H9 (cell line): ENCODE measurements at regions not wholly inside any gene's neighbourhood (a gene's known extent, or its start where the extent isn't known, plus 50 kb on each side); places are given as distances from the start of the nearest gene placed in this dataset.

Experiments used
- DNase-seq: peaks from one replicate; pipeline ENCODE4 v3.0.0-alpha.2; 2017
- H2AFZ ChIP-seq: one replicate; pipeline ENCODE4 v1.6.1; 2013; ENCODE audit warnings: mild to moderate bottlenecking, low read length, control low read depth, moderate library complexity
- H2AK5ac ChIP-seq: 2 replicates; pipeline ENCODE4 v1.6.1; 2013; ENCODE audit warnings: low read length, control low read depth, mixed read lengths; ENCODE audit not compliant: insufficient read length
- H2BK120ac ChIP-seq: one replicate; pipeline ENCODE4 v1.6.1; 2013; ENCODE audit warnings: low read depth, mild to moderate bottlenecking, low read length, control low read depth, inconsistent platforms; ENCODE audit not compliant: poor library complexity, severe bottlenecking
- H2BK12ac ChIP-seq: 2 replicates; pipeline ENCODE4 v1.6.1; 2013; ENCODE audit warnings: low read length, control low read depth, mixed read lengths, low read depth; ENCODE audit not compliant: insufficient read length
- H2BK15ac ChIP-seq: 2 replicates; pipeline ENCODE4 v1.6.1; 2013; ENCODE audit warnings: low read depth, low read length, control low read depth
- H2BK20ac ChIP-seq: one replicate; pipeline ENCODE4 v1.6.1; 2013; ENCODE audit warnings: low read depth, mild to moderate bottlenecking, low read length, control low read depth, inconsistent platforms; ENCODE audit not compliant: poor library complexity, severe bottlenecking
- H2BK5ac ChIP-seq: 2 replicates; pipeline ENCODE4 v1.6.1; 2013; ENCODE audit warnings: low read length, control low read depth, mixed read lengths; ENCODE audit not compliant: insufficient read length
- H3K14ac ChIP-seq: 2 replicates; pipeline ENCODE4 v1.6.1; 2013; ENCODE audit warnings: low read length, control low read depth; ENCODE audit not compliant: insufficient read depth
- H3K18ac ChIP-seq: 2 replicates; pipeline ENCODE4 v1.6.1; 2013; ENCODE audit warnings: low read depth, mild to moderate bottlenecking, mixed read lengths, low read length, control low read depth; ENCODE audit not compliant: insufficient read length
- H3K23ac ChIP-seq: 2 replicates; pipeline ENCODE4 v1.6.1; 2013; ENCODE audit warnings: low read length, control low read depth, mixed read lengths, low read depth; ENCODE audit not compliant: insufficient read length
- H3K23me2 ChIP-seq: 2 replicates; pipeline ENCODE4 v1.6.1; 2013; ENCODE audit warnings: low read depth, mild to moderate bottlenecking, mixed read lengths, low read length, control low read depth; ENCODE audit not compliant: insufficient read length, poor library complexity, severe bottlenecking
- H3K27ac ChIP-seq: 2 replicates; pipeline ENCODE4 v1.5.1; 2013; ENCODE audit warnings: low read length, control low read depth, mixed read lengths, low read depth; ENCODE audit not compliant: insufficient read length
- H3K27me3 ChIP-seq: 2 replicates; pipeline ENCODE4 v1.6.1; 2013; ENCODE audit warnings: low read length, control low read depth, inconsistent platforms; ENCODE audit not compliant: insufficient read depth
- H3K4ac ChIP-seq: 2 replicates; pipeline ENCODE4 v1.6.1; 2013; ENCODE audit warnings: low read depth, mild to moderate bottlenecking, control low read depth, inconsistent platforms, low read length, moderate library complexity
- H3K4me1 ChIP-seq: 2 replicates; pipeline ENCODE4 v1.6.1; 2013; ENCODE audit warnings: low read length, control low read depth, inconsistent platforms; ENCODE audit not compliant: insufficient read depth
- H3K4me2 ChIP-seq: 2 replicates; pipeline ENCODE4 v1.6.1; 2013; ENCODE audit warnings: low read length, control low read depth, mixed read lengths; ENCODE audit not compliant: insufficient read length, insufficient read depth
- H3K56ac ChIP-seq: 2 replicates; pipeline ENCODE4 v1.6.1; 2013; ENCODE audit warnings: low read depth, mild to moderate bottlenecking, mixed read lengths, low read length, control low read depth; ENCODE audit not compliant: insufficient read length
- H3K79me1 ChIP-seq: 2 replicates; pipeline ENCODE4 v1.6.1; 2013; ENCODE audit warnings: low read depth, mild to moderate bottlenecking, moderate library complexity, low read length, control low read depth, inconsistent platforms; ENCODE audit not compliant: insufficient read depth, poor library complexity, severe bottlenecking
- H3K79me2 ChIP-seq: 2 replicates; pipeline ENCODE4 v1.6.1; 2013; ENCODE audit warnings: low read length, control low read depth, inconsistent platforms; ENCODE audit not compliant: insufficient read depth
- H3K9ac ChIP-seq: 2 replicates; pipeline ENCODE4 v1.6.1; 2013; ENCODE audit warnings: low read length, control low read depth, mixed read lengths; ENCODE audit not compliant: insufficient read length; ENCODE audit errors: extremely low read depth
- H3K9me3 ChIP-seq: one replicate; pipeline ENCODE4 v1.6.1; 2013; ENCODE audit warnings: low read depth, low read length, inconsistent platforms; ENCODE audit not compliant: control insufficient read depth
- H3T11ph ChIP-seq: one replicate; pipeline ENCODE4 v1.6.1; 2013; ENCODE audit warnings: mild to moderate bottlenecking, low read length, control low read depth, inconsistent platforms
- H4K20me1 ChIP-seq: one replicate; pipeline ENCODE4 v1.6.1; 2013; ENCODE audit not compliant: control insufficient read depth, insufficient read length, insufficient read depth
- H4K5ac ChIP-seq: 2 replicates; pipeline ENCODE4 v1.6.1; 2013; ENCODE audit warnings: low read depth, mild to moderate bottlenecking, mixed read lengths, low read length, control low read depth; ENCODE audit not compliant: insufficient read length
- H4K8ac ChIP-seq: replicated peaks from 2 replicates; pipeline ENCODE4 v1.6.1; 2013; ENCODE audit warnings: low read length, control low read depth, mixed read lengths, low read depth; ENCODE audit not compliant: insufficient read length
- H4K91ac ChIP-seq: 2 replicates; pipeline ENCODE4 v1.6.1; 2013; ENCODE audit warnings: low read depth, mild to moderate bottlenecking, moderate library complexity, mixed read lengths, low read length, control low read depth; ENCODE audit not compliant: insufficient read length
- H3K27ac Mint-ChIP-seq, 3 experiments: 2 replicates in 2 of 3; 3 replicates in 1 of 3; pipeline ENCODE4 v1.8.0; 2020 to 2021; ENCODE audit warnings: mixed read lengths in 3 of 3, mild to moderate bottlenecking in 1 of 3, moderate library complexity in 1 of 3
- H3K27me3 Mint-ChIP-seq: 2 replicates; pipeline ENCODE4 v1.8.0; 2021; ENCODE audit warnings: low read depth, mild to moderate bottlenecking, moderate library complexity, mixed read lengths
- H3K36me3 Mint-ChIP-seq, 3 experiments: 2 replicates in 2 of 3; 3 replicates in 1 of 3; pipeline ENCODE4 v1.8.0; 2020 to 2021; ENCODE audit warnings: low read depth in 3 of 3, mixed read lengths in 3 of 3; ENCODE audit not compliant: insufficient read depth in 1 of 3
- H3K4me1 Mint-ChIP-seq, 2 experiments: 2 replicates each; pipeline ENCODE4 v1.8.0; 2020; ENCODE audit warnings: mixed read lengths in 2 of 2
- H3K4me3 Mint-ChIP-seq, 2 experiments: 2 replicates in 1 of 2; 3 replicates in 1 of 2; pipeline ENCODE4 v1.8.0; 2020 to 2021; ENCODE audit warnings: mild to moderate bottlenecking in 2 of 2, mixed read lengths in 2 of 2, moderate library complexity in 1 of 2
- H3K9me3 Mint-ChIP-seq, 2 experiments: 2 replicates in 1 of 2; 3 replicates in 1 of 2; pipeline ENCODE4 v1.8.0; 2020; ENCODE audit warnings: mild to moderate bottlenecking in 2 of 2, mixed read lengths in 2 of 2, moderate library complexity in 1 of 2
- WGBS: extraction: QIAGEN DNeasy Blood & Tissue Kit; methylation state at CpG from one replicate; pipeline ENCODE4 v1.1.7; 2013; ENCODE audit warnings: missing lambda C conversion rate, low lambda C conversion rate, mixed read lengths; ENCODE audit not compliant: insufficient read length; ENCODE audit errors: extremely low coverage; 5-methylcytosine and 5-hydroxymethylcytosine counted together
- TF ChIP-seq, protein P1 (sequence below): fragments of 200-600 bp; sonication (generic); conservative IDR thresholded peaks from 3 replicates; pipeline ENCODE4 v1.8.0; 2021; ENCODE audit warnings: antibody characterized with exemption, mild to moderate bottlenecking

DNA sequence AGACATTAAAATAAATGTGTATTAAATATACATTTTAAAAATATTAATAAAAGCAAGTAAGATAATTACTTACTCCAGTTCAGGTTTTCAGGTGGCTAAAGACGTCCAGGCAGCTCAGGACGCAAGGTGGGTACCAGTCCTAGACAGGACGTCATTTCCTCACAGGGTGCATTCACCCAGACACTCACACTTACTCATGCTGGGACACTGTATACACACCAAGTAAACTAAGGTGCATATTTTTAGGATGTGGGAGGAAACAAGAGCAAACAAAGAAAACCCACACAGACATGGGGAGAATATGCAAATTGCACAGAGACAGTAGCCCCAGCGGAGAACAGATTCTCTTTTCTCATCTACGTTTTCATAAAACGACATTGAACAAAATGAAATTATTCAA is 457.9 kb downstream of the BRINP3 start:
- no peak for DNase-seq
- Histone ChIP-seq H4K91ac (no peak overlapping the region), H2AFZ (no peak overlapping the region), H2BK12ac (no peak overlapping the region), H3K56ac (no peak overlapping the region), H2AK5ac (no peak overlapping the region), H3K79me2 (no peaks in the 10 kb centered on the region), H2BK15ac (no peak overlapping the region), H3K4ac (no peak overlapping the region), H3K4me2 (no peak overlapping the region), H4K8ac (no peak overlapping the region), H3K9ac (no peak overlapping the region), H2BK5ac (no peak overlapping the region), H3K4me1 (no peaks in the 10 kb centered on the region; the same call in 1 of the 2 replicates), H3K23me2 (no peaks in the 10 kb centered on the region), H3T11ph (no peak overlapping the region), H3K27ac (no peak overlapping the region), H3K27me3 (no peaks in the 10 kb centered on the region), H3K14ac (no peak overlapping the region), H2BK120ac (no peak overlapping the region), H4K5ac (no peak overlapping the region), H3K79me1 (no peaks in the 10 kb centered on the region), H3K9me3 (no peaks in the 10 kb centered on the region), H2BK20ac (no peak overlapping the region), H3K23ac (no peak overlapping the region), H4K20me1 (no peaks in the 10 kb centered on the region), H3K18ac (no peak overlapping the region)
- H3K4me1 Mint-ChIP-seq, result no peaks in the 10 kb centered on the region; a peak in 1 of 4 replicates
- H3K27me3 Mint-ChIP-seq, result no peaks in the 10 kb centered on the region
- no peak overlapping the region for H3K27ac Mint-ChIP-seq
- TF ChIP-seq, protein P1, sequence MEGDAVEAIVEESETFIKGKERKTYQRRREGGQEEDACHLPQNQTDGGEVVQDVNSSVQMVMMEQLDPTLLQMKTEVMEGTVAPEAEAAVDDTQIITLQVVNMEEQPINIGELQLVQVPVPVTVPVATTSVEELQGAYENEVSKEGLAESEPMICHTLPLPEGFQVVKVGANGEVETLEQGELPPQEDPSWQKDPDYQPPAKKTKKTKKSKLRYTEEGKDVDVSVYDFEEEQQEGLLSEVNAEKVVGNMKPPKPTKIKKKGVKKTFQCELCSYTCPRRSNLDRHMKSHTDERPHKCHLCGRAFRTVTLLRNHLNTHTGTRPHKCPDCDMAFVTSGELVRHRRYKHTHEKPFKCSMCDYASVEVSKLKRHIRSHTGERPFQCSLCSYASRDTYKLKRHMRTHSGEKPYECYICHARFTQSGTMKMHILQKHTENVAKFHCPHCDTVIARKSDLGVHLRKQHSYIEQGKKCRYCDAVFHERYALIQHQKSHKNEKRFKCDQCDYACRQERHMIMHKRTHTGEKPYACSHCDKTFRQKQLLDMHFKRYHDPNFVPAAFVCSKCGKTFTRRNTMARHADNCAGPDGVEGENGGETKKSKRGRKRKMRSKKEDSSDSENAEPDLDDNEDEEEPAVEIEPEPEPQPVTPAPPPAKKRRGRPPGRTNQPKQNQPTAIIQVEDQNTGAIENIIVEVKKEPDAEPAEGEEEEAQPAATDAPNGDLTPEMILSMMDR, result no peak
- no CpG with 5 or more reads among the region's 6 CpGs for WGBS
- no peaks in the 10 kb centered on the region for H3K9me3 Mint-ChIP-seq
- no peak overlapping the region for H3K4me3 Mint-ChIP-seq
- H3K36me3 Mint-ChIP-seq, result no peaks in the 10 kb centered on the region
